ENCODE measurements at regions not wholly inside any gene's neighbourhood (a gene's known extent, or its start where the extent isn't known, plus 50 kb on each side); places are given as distances from the start of the nearest gene placed in this dataset.

DNA sequence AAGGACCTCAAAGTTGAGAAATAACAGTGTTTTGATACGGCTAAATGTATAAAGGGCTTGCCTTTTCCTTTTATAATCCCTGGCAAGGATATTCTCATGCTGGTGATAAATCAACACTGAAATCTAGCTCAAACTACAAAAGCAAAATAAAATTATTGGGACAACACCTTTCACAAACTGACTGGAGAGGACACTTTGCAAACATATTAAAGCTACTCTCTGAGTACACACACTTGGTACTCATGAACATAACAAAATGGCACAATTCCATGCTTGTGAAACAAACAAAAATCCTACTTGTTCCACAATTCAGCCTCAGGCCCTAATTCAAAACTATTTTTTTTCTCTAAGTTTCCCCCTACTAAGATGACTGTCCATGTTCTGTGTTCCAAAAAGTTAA is 305.8 kb downstream of the ETAA1 start:
- TF ChIP-seq, protein P1, sequence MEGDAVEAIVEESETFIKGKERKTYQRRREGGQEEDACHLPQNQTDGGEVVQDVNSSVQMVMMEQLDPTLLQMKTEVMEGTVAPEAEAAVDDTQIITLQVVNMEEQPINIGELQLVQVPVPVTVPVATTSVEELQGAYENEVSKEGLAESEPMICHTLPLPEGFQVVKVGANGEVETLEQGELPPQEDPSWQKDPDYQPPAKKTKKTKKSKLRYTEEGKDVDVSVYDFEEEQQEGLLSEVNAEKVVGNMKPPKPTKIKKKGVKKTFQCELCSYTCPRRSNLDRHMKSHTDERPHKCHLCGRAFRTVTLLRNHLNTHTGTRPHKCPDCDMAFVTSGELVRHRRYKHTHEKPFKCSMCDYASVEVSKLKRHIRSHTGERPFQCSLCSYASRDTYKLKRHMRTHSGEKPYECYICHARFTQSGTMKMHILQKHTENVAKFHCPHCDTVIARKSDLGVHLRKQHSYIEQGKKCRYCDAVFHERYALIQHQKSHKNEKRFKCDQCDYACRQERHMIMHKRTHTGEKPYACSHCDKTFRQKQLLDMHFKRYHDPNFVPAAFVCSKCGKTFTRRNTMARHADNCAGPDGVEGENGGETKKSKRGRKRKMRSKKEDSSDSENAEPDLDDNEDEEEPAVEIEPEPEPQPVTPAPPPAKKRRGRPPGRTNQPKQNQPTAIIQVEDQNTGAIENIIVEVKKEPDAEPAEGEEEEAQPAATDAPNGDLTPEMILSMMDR (IDR thresholded peaks at IDR 0.05; ENCODE audit: low read depth, low read length, missing input control) = no peak
- TF ChIP-seq FOXA1 (IDR thresholded peaks at IDR 0.05) = no peak
